HG02973 (cell line): ENCODE measurements at regions not wholly inside any gene's neighbourhood (a gene's known extent, or its start where the extent isn't known, plus 50 kb on each side); places are given as distances from the start of the nearest gene placed in this dataset.
A peak's percentile ranks its signal among the peaks of the same experiment; 100 is the strongest.

Experiments used
- ATAC-seq: cut with Tn5 transposase; IDR thresholded peaks from one replicate; pipeline ENCODE4 v1.9.1; 2021; ENCODE audit warnings: moderate library complexity; ENCODE audit not compliant: unreplicated experiment

- no peak for ATAC-seq
These were observed 143.2 kb upstream of the PRSS1 start for GRCh38 chr7:142606081-142606480.

GRCh38 chr7:142604671-142605070 is 144.6 kb upstream of the PRSS1 start:
- no peak for ATAC-seq

GRCh38 chr7:142603870-142604448 is 145.3 kb upstream of the PRSS1 start:
- no peak for ATAC-seq

- no peak for ATAC-seq
These were observed 146.5 kb upstream of the PRSS1 start for GRCh38 chr7:142602756-142603155.

- no peak for ATAC-seq
These were observed 147.1 kb upstream of the PRSS1 start for GRCh38 chr7:142602183-142602582.

- ATAC-seq = no peak
These were observed 151.0 kb upstream of the PRSS1 start for GRCh38 chr7:142598297-142598696.

GRCh38 chr7:142597547-142597946 is 151.7 kb upstream of the PRSS1 start:
- no peak for ATAC-seq

GRCh38 chr7:142595816-142596516 is 153.3 kb upstream of the PRSS1 start:
- no peak for ATAC-seq

- ATAC-seq = no peak
These were observed 155.2 kb upstream of the PRSS1 start for GRCh38 chr7:142594078-142594477.

GRCh38 chr7:142593106-142593505 is 156.2 kb upstream of the PRSS1 start:
- no peak for ATAC-seq

GRCh38 chr7:142592664-142593063 is 156.6 kb upstream of the PRSS1 start:
- no peak for ATAC-seq

GRCh38 chr7:142592231-142592630 is 157.0 kb upstream of the PRSS1 start:
- no peak for ATAC-seq

GRCh38 chr7:142590830-142591457 is 158.3 kb upstream of the PRSS1 start:
- ATAC-seq = no peak

GRCh38 chr7:142590077-142590476 is 159.2 kb upstream of the PRSS1 start:
- no peak for ATAC-seq

- ATAC-seq = peak; percentile 65
These were observed 161.6 kb upstream of the PRSS1 start for GRCh38 chr7:142587578-142588191.

- ATAC-seq = no peak
These were observed 162.7 kb upstream of the PRSS1 start for GRCh38 chr7:142586611-142587010.

- ATAC-seq = no peak
These were observed 163.8 kb upstream of the PRSS1 start for GRCh38 chr7:142585425-142585824.

- no peak for ATAC-seq
These were observed 164.5 kb upstream of the PRSS1 start for GRCh38 chr7:142584765-142585164.

- ATAC-seq = peak; percentile 82
These were observed 165.8 kb upstream of the PRSS1 start for GRCh38 chr7:142583446-142583845.

GRCh38 chr7:142582351-142582750 is 166.9 kb upstream of the PRSS1 start:
- ATAC-seq = no peak

- peak; percentile 59 for ATAC-seq
These were observed 167.9 kb upstream of the PRSS1 start for GRCh38 chr7:142581341-142581740.

- no peak for ATAC-seq
These were observed 169.3 kb upstream of the PRSS1 start for GRCh38 chr7:142579946-142580345.
